8988T (cell line): ENCODE measurements at regions not wholly inside any gene's neighbourhood (a gene's known extent, or its start where the extent isn't known, plus 50 kb on each side); places are given as distances from the start of the nearest gene placed in this dataset.
"Not testable (repeated sequence)": the region's sequence is repeated elsewhere in the genome, so short reads cannot be mapped to it uniquely, and the experiment has no call there.

Experiments used
- DNase-seq: peaks from one replicate; pipeline ENCODE4 v3.0.0; 2011

DNA sequence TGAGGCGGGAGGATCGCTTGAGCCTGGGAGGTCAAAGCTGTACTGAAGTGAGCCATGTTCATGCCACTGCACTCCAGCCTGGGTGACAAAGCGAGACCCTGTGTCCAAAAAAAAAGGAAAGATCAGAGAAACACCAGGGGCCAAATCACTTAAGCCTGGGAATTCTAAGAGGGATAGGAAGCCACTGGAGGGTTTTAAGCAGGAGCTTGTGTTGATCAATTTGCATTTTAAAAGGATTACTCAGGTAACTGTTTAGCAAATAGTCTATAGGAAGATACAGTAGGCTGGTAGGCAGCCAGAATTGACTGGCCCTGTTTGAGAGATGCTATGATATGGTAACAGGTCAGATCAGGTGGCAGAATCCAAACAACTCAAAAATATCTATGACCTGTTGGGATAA, 162.7 kb downstream of the SPTSSA start:
- DNase-seq, result no peak

DNA sequence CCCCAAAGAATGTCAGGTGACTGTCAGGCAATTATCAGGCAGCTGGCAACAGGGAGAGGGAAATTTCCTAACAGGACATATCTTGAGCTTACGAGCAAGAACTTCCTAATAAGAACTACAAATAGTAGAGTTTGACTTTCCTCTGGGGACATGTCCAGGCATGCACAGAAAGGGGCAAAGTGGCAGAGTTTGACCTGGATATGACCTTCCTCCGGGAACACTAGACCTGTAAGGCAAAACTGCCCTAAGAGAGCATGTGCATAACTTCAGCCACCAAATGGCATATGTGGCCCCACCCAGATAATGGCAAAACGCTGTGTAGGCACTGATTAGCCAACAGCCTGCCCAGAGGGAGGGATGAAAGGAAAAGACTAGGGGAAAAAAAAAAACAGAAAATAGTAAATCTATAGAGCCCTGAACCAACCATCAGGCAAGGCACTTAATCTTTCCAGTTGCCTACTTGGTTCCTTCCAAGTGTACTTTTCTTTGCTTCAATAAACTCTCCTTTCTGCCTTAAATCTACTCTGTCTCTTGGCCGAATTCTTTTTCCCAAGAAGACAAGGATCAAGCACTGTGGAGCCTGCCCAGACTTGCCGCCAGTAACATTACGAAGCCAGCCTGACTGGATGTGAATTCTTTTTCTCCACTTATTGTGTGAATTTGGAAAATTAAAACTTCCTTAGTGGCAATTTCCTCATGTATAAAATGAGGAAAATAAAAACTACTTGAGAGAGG, 164.1 kb downstream of the SPTSSA start:
- DNase-seq, result no peak

DNA sequence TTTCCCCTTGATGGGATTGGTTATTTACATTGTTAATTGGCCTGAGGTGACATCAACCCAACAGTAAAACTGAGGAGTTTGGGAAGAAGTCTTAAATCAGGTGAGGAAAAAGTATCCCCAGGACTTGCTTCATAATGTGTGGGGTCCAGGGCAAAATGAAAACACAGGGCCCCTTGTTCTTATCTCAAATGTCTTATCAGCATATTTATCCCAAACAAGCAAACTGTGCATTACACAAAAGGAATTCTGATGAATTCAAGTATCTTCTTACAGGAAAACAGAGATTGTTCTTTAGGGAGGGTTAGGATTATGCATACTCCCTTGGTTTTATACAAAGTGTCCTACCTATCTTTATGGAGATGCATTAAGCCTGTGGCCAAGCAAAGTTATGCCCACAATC, 178.4 kb downstream of the SPTSSA start:
- no peak for DNase-seq

DNA sequence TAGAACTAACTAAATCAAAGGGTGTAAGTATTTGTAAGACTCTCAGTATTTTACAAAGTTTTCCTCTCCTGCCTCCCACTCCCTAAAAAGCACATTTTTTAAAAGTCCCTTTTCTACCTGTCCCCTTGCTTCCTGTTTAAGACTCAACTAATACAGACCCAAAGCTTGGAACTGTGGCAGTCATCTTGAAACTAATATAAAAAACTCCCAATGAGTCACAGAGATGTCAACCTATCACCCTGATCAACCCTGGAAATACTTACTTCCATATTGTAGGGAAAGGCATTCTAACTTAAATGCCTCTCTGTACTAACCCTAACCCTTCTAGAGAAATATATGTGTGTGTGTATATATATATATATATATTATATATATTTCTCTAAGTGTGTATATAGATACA, 184.8 kb downstream of the SPTSSA start:
- DNase-seq, result no peak

DNA sequence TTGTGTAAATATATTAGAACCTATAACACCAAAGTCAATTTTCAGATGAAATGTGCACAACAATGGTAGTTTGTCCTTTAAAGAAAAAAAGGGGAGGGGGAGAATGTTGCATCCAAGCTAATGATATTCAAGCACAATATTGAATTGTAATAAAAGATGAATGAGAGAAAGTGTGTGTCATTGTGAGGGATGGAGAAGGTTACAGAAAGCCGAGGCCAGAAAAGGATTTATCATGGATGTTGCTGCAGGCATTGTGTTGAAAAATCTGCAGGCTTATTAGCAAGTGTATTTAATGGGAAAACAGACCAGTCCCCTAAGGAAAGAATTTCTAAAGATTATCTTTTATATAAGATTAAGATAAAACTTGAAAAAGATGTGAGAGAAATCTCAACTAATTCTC, 186.5 kb downstream of the SPTSSA start:
- no peak for DNase-seq

DNA sequence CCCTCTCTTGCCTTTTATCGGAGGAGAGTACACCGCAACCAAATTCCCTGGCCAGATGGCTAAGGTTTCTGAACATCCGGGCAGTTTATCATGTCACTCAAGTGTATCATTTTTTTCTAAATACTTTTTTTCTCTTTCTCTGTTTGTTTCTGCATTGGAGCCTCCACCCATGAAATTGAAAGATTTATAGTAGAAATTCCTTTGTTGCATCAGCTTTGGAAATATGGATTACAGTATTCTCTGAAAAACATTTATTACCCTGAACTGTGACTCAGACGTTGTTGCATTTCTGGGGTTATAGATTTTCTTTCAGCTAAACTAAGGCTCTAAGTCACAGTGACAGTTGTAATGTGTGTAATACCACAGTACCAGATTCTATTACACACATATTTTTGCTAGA, 187.0 kb downstream of the SPTSSA start:
- no peak for DNase-seq

DNA sequence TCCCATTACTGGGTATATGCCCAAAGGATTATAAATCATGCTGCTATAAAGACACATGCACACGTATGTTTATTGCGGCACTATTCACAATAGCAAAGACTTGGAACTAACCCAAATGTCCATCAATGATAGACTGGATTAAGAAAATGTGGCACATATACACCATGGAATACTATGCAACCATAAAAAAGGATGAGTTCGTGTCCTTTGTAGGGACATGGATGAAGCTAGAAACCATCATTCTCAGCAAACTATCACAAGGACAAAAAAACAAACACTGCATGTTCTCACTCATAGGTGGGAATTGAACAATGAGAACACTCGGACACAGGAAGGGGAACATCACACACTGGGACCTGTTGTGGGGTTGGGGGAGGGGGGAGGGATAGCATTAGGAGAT, 188.3 kb downstream of the SPTSSA start:
- not testable (repeated sequence) for DNase-seq

DNA sequence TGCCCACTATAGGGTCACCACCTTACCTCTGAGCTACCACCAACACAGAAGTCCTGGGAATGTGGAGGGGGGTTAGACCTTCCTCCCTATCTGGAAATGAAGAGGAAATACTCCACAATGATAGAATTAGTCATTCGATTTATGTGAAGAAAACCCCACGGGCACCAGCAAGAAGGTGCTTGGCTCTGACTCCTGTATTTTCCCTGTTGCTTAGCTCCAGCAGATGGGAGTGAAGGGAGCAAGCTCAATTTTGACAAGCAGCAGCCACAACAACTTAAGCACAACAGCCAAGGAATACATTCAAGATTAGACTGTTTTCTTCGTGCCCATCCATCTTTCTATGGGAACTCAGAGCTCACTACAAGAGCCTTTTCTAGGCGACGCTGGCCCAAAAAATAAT, 191.7 kb downstream of the SPTSSA start:
- DNase-seq, result no peak

DNA sequence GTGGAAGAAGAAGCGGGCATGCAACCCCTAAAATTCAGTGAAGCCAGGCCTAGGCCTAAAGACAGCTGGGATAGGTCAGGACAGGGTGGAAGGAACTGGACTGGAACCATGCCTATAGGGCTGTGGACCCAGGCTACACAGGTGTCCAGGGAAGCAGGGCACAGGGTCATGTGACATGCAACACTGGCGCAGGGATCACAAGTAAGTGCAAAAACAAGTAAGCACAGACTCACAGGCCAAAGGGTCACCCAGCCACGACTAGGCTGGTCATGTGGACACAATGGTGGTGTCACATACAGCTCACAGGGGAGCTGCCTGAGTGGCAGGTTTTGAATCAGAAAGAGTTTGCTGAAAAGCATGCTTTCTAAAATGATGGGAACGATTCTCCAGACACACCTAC, 195.7 kb downstream of the SPTSSA start:
- no peak for DNase-seq

DNA sequence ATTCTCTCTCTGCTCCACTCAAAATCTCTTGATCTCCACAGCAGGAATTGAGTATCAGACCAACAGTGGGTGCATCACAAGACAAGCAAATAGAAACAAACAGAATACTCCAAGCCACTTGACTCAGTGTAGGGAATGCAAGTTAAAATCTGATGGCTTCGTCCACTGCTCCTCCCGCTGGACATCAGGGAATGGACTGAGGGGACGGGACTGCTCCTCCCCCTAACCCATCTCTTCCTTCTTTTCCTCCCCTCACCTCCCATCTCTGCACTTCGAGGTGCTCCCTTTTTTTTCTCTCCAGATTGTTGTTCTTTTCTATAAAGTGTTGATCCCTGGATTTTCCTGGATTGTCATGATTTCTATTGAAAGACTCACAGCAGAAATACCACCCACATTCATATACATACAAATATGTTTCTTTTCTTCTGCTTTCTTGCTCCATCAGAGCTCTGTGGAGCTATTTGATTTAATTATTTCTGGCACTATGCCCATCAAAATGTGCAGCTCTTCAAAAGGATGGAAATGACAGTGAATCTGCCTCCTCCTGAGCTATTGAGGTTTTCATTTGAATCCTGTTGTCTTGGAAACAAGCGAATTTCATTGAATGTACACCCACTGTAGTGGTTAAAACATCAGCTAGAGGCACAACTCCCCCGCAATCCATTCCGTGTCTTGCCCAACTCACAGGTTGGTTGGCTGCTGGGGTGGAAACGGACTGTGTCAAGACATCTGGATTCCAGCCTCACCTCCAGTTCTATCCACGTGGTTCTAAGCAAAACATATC, 199.7 kb downstream of the SPTSSA start:
- DNase-seq, result no peak

DNA sequence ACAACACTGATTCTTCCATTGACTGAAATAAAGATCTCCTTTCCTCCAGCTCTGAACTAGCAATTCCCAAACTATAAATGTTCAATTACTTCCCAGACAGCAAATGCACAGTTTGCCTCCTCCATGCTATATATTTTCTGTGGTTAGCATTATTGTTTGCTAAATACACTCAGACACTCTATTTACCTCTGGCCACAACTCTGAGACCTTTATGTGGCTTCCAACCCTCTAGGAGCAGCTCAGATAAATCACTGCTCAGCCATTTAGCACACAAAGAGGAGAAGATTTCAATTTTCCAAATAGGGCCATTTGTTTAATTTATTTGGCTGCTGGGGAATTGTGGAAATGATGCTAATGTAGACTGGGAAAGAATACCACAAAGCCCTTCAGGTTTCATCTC, 202.0 kb downstream of the SPTSSA start:
- DNase-seq, result no peak

DNA sequence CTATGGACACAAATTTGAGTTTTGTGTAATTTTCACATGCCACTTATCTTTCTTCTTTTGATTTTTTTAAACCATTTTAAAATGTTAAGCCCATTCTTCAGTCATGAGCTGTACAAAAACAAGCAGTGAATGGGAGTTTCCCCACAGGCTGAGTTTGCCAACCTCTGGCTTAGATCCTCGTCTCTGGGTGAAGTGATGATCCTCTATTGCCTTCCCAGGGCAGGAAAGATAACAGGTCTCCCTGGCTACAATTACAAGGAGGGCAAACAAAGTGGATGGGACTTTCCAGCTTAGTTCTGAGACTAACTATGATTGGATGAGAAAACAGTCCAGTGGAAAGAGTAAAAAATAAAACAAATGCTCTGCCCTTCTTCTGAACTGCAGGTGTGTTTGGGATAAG, 203.7 kb downstream of the SPTSSA start:
- DNase-seq, result no peak

DNA sequence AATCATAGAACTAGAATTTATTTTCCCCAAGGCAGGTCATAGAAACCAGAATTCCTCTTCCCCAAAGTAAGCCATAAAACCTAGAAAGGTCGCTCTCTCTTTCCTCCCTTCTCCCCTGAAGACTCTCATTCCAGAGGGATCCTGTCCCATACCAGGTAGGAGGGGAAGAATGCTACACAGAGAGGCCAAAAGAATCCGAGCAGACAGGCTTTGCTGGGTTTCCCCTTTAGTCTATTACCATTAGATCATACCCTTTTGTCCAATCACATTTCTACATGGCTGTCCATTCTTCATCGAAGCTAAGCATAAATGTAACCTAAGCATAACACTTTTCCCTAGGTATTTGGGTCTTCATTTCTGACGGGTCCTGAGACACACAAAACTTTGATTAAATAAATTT, 204.5 kb downstream of the SPTSSA start:
- DNase-seq, result no peak

DNA sequence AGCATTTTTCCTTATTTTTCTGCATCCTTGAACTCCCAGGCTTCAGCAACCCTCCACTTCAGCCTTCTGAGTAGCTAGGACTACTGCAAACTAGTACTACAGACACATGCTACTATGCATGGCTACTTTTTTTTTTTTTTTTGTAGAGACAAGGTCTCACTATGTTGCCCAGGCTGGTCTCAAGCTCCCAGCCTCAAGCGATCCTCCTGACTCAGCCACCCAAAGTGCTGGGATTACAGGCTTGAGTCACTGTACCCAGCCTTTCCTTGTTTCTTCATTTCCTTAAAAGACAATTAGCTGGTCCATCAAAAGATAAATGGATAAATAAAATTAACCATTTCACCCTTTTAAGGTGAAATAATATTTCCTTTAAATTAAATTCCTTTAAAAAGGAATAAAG, 205.8 kb downstream of the SPTSSA start:
- no peak for DNase-seq

DNA sequence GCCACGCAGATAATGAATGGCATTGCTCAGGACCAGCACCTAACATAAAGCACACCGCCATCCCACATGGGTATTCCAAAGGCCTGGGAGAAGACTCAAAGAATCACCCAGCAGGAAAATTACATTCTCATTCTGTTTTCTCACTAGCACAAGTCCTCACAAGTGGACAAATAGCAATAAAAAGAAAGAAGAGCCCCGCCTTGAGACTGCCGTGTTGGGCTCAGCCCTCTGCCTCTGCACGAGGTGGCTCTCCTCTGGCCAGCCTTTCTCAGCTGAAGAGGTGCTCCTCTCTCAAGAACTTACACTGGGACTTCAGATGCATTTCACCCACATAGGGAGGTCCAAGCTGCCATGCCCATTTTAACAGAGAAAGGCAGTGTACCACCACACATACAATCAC, 207.5 kb downstream of the SPTSSA start:
- no peak for DNase-seq

DNA sequence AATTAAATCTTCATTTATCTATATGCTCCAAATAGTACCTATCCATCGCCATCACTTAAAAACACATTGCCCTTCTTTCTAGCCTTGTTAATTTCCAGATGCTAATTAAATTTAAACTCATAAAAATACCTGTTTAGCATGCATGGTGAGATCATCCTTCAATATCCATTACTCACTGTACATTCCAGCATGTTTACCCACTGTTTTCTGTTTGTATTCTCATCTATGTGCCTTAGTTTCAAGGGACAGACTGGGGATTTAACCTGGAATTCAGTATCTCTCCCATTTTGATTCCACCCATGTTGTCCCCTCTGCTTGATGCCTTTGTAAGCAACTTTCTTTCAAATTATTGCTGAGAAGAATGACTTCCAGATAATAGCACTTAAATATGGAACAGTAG, 208.0 kb downstream of the SPTSSA start:
- DNase-seq, result no peak

DNA sequence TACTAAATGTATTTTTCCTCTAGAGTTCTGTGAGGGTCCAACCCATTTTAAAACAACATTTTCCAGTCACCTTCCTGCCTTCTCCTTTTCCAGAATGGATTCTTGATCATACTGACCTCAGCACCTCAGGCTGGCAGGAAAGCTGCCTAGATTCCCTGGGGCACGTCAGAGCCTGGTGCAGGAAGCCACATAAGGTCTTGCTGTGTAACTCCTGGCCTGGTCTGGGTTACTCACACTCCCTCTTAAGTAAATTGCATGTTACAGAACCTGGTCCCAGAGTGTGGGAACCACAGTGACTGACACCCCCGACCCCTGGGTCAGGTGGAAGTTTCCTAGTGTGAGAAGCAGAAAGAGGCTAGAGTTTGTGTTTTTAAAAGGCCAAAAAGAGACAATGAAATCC, 209.8 kb downstream of the SPTSSA start:
- DNase-seq, result no peak

DNA sequence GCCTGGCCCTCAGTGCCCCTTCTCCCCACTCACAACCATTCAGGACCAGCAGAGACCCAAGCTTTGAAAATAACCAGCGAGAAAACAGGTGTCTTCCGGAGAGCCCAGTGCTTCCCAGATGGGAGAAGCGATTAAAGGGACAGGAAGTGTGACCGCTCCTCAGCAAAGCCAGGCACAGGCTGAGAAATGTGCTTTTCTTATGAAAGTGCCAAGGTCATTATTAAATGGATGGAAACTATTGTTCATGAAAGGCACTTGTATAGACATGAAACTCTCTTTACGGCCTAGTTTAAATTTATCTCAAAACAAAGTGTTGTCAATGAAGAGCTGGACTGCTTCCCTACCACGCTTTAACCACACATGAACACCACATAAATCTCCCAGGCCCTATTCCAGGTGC, 210.4 kb downstream of the SPTSSA start:
- no peak for DNase-seq

DNA sequence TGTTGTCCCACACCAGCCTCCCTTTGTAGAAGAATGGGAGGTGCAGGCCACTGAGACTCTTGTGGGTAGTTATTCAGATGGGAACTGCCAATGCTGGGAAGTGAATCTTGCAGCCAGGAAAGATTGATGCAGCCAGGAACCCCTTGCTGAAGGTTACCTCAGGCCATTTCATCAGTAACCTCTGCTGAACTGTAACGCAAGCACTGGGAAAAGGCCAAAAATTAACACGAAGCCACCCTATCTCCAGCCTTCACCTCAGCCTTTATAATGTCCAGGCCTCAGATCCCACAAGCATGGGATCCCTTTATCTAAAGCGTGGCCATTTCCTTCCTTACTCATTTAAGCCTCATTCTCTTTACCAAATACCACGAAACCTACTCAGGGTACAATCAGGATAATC, 211.1 kb downstream of the SPTSSA start:
- no peak for DNase-seq

DNA sequence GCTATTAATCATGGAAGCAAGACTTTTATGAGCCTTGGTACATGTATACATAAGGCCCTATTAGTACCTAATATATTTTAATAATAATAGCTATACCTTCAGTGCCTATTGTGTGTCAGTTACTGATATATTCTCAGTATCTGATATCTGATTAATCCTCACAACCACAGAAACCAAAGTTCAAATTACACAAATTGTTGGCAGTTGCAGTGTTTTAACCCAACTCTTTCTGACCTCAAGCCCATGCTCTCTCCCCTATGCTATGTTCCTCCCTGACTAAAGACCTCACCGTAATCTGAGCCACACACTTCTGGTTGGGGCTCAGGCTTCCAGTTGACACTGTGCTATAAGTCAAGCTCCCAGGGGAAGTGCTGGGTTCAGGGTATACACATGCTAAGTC, 214.4 kb downstream of the SPTSSA start:
- no peak for DNase-seq

DNA sequence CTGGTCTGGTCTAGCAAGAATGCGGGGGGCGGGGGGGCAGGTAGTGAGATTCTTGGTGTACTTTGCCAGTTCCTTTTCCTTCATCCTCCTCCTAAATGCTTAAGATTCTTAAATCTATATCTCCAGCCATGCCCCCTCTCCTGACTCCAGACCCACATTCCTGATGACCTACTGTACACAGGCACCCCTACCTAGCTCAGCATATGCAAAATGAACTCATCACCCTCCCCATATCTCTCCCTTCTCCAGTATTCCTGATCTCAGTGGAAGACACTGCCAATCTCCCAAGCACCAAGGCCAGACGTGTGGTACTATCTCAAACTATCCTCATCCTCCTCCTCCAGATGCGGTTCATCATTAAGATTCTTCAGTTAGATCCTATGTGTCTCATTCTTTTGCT, 215.8 kb downstream of the SPTSSA start:
- DNase-seq, result no peak

DNA sequence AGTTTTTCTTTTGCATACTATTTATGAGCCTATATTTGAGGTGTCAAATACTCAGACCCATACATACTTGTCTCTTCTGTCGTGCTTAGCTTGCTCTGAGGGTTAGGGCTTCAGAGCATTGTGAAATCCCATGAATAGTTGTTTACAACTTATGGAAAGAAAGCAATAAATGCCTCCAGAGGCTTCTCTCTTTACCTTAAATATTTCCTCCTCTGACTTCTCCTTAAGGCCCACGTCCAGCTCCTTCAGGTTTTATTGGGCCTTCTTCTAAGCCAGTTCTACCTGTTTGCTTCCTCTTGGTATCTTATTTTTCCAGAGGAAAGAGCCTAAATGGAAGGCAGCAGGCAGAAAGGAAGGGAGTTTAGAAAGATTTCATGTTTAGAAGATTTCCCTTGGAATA, 218.6 kb downstream of the SPTSSA start:
- DNase-seq, result no peak

DNA sequence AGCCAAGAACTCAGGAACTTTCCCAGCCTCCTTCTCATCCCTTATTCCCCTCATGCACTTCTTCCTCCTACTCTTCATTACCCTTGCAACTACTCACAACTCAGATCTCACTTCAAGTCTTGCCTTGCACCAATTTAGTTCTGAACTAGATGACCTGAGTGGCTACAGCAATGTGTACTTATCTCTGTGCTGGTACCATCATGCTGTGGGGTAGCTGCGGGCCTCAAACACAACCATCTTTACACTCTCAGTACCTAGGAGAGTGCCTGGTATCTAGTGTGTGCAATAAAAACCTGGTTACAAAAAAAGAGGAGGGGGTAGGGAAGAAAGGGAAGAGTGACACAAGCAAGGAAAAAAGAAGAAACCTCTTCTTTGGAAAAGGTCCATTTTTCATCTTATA, 219.0 kb downstream of the SPTSSA start:
- no peak for DNase-seq

DNA sequence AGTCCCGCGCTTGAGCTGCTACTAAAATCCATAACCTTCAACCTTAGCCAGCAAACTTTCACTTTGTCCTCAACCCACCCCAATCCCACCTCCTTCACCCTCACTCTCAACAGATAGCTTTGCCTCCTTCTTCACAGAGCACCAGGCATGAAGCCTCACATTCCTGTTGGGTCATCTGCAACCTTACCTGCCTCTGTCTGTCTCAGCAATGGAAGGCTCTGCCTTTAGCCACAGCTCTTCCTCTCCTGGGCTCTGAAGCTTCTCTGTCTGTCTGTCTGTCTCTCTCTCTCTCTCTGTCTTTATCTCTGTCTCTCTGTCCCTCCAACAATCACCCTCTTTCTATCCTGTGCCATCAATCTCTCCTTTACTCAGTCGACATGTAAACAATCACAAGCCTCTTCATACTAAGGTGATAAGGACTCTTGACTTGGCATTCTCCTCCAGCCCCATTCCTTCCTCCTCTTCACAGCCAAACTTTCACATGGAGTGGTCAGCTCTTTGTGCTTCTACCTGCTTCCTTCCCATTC, 220.8 kb downstream of the SPTSSA start:
- DNase-seq, result no peak

DNA sequence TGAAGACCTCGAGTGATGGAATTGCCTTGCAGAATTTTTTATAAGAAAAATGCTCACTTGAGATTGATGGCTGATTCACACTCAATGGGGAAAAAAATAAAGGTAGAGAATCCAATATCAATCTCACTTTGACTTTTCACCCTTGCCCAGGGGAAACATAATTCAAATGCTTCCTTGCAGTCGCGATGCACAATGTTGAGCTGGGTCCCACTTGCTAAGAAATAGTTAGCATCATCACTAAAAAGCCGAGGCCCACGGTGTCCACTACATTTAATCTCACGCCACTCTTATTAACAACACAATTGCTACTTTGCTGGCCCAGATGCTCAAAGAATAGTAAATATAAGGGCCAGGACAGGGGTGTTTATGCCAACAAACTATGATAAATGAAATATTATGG, 223.4 kb downstream of the SPTSSA start:
- no peak for DNase-seq
